A549 (cell line): ENCODE measurements at regions not wholly inside any gene's neighbourhood (a gene's known extent, or its start where the extent isn't known, plus 50 kb on each side); places are given as distances from the start of the nearest gene placed in this dataset.
A peak's percentile ranks its signal among the peaks of the same experiment; 100 is the strongest.

Experiments
- ATAC-seq, 2 experiments: fragments of 200-7000 bp in 1 of 2; fragments of >200 bp in 1 of 2; cut with Nextera tagmentation in 1 of 2; cut with Tn5 transposase in 1 of 2; 3 replicates each; pipeline versions ENCODE4 v1.8.0 to v1.9.1; 2018 to 2020; ENCODE audit warnings: mild to moderate bottlenecking in 1 of 2, moderate library complexity in 1 of 2
- CTCF ChIA-PET: fragments of 300-600 bp; sonication (Branson Sonifier 250); formaldehyde crosslinking; extraction: SDS; loops from one replicate; lab custom pipeline; 2021; ENCODE audit warnings: antibody characterized with exemption, inconsistent platforms; lab: Yijun Ruan, JAX
- POLR2A ChIA-PET: fragments of 350-600 bp; formaldehyde crosslinking; extraction: SDS; loops from one replicate; lab custom pipeline; 2021; ENCODE audit warnings: antibody characterized with exemption, inconsistent platforms; lab: Yijun Ruan, JAX
- DNase-seq, 2 experiments: peaks; one replicate each; pipeline versions ENCODE4 v3.0.0 to v3.0.0-alpha.2; 2011 to 2016; ENCODE audit warnings: low read depth in 1 of 2, low spot score in 1 of 2
- FAIRE-seq: peaks from 2 replicates; lab custom pipeline; 2011; peaks lifted over from hg19 to GRCh38; lab: Jason Lieb, UNC
- H3K27ac ChIP-seq, 2 experiments: fragments of >200 bp; sonication (Bioruptor Twin); formaldehyde crosslinking; 3 replicates each; pipeline ENCODE4 v1.5.1; 2016 to 2017
- H3K4me1 ChIP-seq: fragments of >200 bp; sonication (Bioruptor Twin); formaldehyde crosslinking; 3 replicates; pipeline ENCODE4 v1.6.1; 2016
- H3K4me2 ChIP-seq: fragments of >200 bp; sonication (Bioruptor Twin); formaldehyde crosslinking; 3 replicates; pipeline ENCODE4 v1.6.1; 2016
- H3K4me3 ChIP-seq: fragments of >200 bp; sonication (Bioruptor Twin); formaldehyde crosslinking; 3 replicates; pipeline ENCODE4 v1.5.1; 2016
- H3K9me3 ChIP-seq: fragments of >200 bp; sonication (Bioruptor Twin); formaldehyde crosslinking; 3 replicates; pipeline ENCODE4 v1.6.1; 2016
- CBX2 ChIP-seq: fragments of 200-600 bp; sonication (generic); IDR thresholded peaks from 2 replicates; pipeline ENCODE4 v1.6.1; 2016; ENCODE audit warnings: low read depth, mild to moderate bottlenecking, borderline replicate concordance
- CBX8 ChIP-seq: fragments of 200-600 bp; sonication (generic); IDR thresholded peaks from 2 replicates; pipeline ENCODE4 v1.6.1; 2016
- CHD2 ChIP-seq: fragments of 150-350 bp; IDR thresholded peaks from 2 replicates; pipeline ENCODE4 v1.6.1; 2014; ENCODE audit warnings: low read length; ENCODE audit not compliant: partially characterized antibody
- CTCF ChIP-seq: fragments of >200 bp; sonication (Bioruptor Twin); formaldehyde crosslinking; IDR thresholded peaks from 3 replicates; pipeline ENCODE4 v1.5.1; 2016
- EP300 ChIP-seq, 2 experiments: fragments of >200 bp; sonication (Bioruptor Twin); formaldehyde crosslinking; IDR thresholded peaks; 2 replicates in 1 of 2; 3 replicates in 1 of 2; pipeline ENCODE4 v1.6.1; 2016 to 2017
- ESRRA ChIP-seq: fragments of 150-350 bp; IDR thresholded peaks from 2 replicates; pipeline ENCODE4 v1.6.1; 2014; ENCODE audit warnings: mild to moderate bottlenecking, low read length, borderline replicate concordance
- FOSB ChIP-seq: fragments of 250-450 bp; sonication (Bioruptor Pico); IDR thresholded peaks from 2 replicates; pipeline ENCODE4 v1.5.0; 2020; ENCODE audit warnings: mild to moderate bottlenecking, moderate library complexity
- FOSL2 ChIP-seq, 2 experiments: fragments of 450-650 bp in 1 of 2; fragments of >200 bp in 1 of 2; sonication (Bioruptor Twin) in 1 of 2; formaldehyde crosslinking; IDR thresholded peaks; 2 replicates each; pipeline versions ENCODE4 v1.5.0 to v1.6.1; 2016 to 2020; ENCODE audit warnings: mild to moderate bottlenecking in 1 of 2, moderate library complexity in 1 of 2
- HDAC2 ChIP-seq: fragments of 200-600 bp; sonication (generic); IDR thresholded peaks from 2 replicates; pipeline ENCODE4 v1.6.1; 2016
- HEYL ChIP-seq: fragments of 250-450 bp; sonication (Bioruptor Pico); IDR thresholded peaks from 2 replicates; pipeline ENCODE4 v1.8.0; 2021; ENCODE audit warnings: mild to moderate bottlenecking, moderate library complexity
- HOXA7 ChIP-seq: fragments of 250-450 bp; sonication (Bioruptor Pico); IDR thresholded peaks from 2 replicates; pipeline ENCODE4 v1.5.0; 2020; ENCODE audit warnings: mild to moderate bottlenecking, moderate library complexity
- HOXB5 ChIP-seq: fragments of 250-450 bp; sonication (Bioruptor Pico); IDR thresholded peaks from 2 replicates; pipeline ENCODE4 v1.5.0; 2020; ENCODE audit warnings: mild to moderate bottlenecking, moderate library complexity
- JUN ChIP-seq, 2 experiments: fragments of >200 bp; sonication (Bioruptor Twin); formaldehyde crosslinking; IDR thresholded peaks; 2 replicates in 1 of 2; 3 replicates in 1 of 2; pipeline ENCODE4 v1.6.1; 2016 to 2017
- MAFK ChIP-seq: fragments of 450-650 bp; IDR thresholded peaks from 2 replicates; pipeline ENCODE4 v1.6.1; 2014; ENCODE audit not compliant: partially characterized antibody
- MAX ChIP-seq: IDR thresholded peaks from 2 replicates; pipeline ENCODE4 v1.6.1; 2012
- MYC ChIP-seq: IDR thresholded peaks from 2 replicates; pipeline ENCODE4 v1.6.1; 2012; ENCODE audit warnings: mild to moderate bottlenecking, inconsistent platforms, low read length, improper control_type of control experiment, borderline replicate concordance
- NFE2L2 ChIP-seq: fragments of 150-350 bp; conservative IDR thresholded peaks from 2 replicates; pipeline ENCODE4 v1.6.1; 2014; ENCODE audit warnings: low read length
- NPAS2 ChIP-seq: fragments of 250-450 bp; sonication (Bioruptor Pico); IDR thresholded peaks from 2 replicates; pipeline ENCODE4 v1.8.0; 2022; ENCODE audit warnings: mild to moderate bottlenecking, moderate library complexity, borderline replicate concordance
- RAD21 ChIP-seq, 2 experiments: fragments of >200 bp in 1 of 2; sonication (Bioruptor Twin) in 1 of 2; formaldehyde crosslinking in 1 of 2; IDR thresholded peaks in 1 of 2; conservative IDR thresholded peaks in 1 of 2; 2 replicates in 1 of 2; 3 replicates in 1 of 2; pipeline ENCODE4 v1.6.1; 2012 to 2018; ENCODE audit warnings: inconsistent platforms in 1 of 2
- RARB ChIP-seq: fragments of 250-450 bp; sonication (Bioruptor Pico); IDR thresholded peaks from 2 replicates; pipeline ENCODE4 v1.8.0; 2021; ENCODE audit warnings: mild to moderate bottlenecking, moderate library complexity
- RFX5 ChIP-seq: fragments of 450-650 bp; IDR thresholded peaks from 2 replicates; pipeline ENCODE4 v1.7.1; 2014; ENCODE audit warnings: antibody characterized with exemption, mild to moderate bottlenecking, moderate library complexity
- SMC3 ChIP-seq: fragments of >200 bp; sonication (Bioruptor Twin); formaldehyde crosslinking; IDR thresholded peaks from 3 replicates; pipeline ENCODE4 v1.6.1; 2018; ENCODE audit warnings: inconsistent platforms
- TFCP2L1 ChIP-seq: fragments of 250-450 bp; sonication (Bioruptor Pico); IDR thresholded peaks from 2 replicates; pipeline ENCODE4 v1.5.0; 2021; ENCODE audit warnings: mild to moderate bottlenecking
- WGBS: methylation state at CpG from one replicate; pipeline ENCODE4 v1.1.6; 2017; ENCODE audit errors: missing lambda C conversion rate; 5-methylcytosine and 5-hydroxymethylcytosine counted together
- TF ChIP-seq, protein P1 (sequence below): fragments of 250-450 bp; sonication (Bioruptor Pico); IDR thresholded peaks from 2 replicates; pipeline ENCODE4 v1.5.0; 2020; ENCODE audit warnings: low read depth, mild to moderate bottlenecking, moderate library complexity

DNA sequence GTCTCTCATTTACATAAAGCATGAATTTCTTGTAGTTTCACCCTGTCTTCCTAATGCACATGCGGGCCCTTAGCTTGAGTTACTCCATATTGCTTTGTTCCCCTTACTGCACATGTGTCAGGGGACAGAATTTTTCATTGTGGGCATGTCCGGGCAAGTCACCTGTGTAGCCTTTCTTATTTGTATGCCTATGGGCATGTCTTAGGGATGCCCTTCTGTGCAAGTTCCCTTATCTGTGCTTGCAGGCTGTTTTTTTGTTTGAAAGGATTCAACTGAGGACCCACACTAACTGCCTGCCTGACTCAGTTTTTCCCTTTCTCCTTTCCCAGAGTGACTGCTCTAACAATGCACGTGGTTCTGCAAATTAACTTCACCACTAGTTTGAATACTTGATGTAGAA is 161.7 kb downstream of the YTHDC2 start:
- peaks cover 8% of the 10 kb centered on the region; the same call in 2 of the 3 replicates for H3K9me3 ChIP-seq
- ChIA-PET POLR2A (no interaction called here), CTCF (interaction anchor here (0.6 kb wide), 1 partner anchor 1393 kb away, joined by 4 read pairs; no protein-coding TSS in a partner anchor)
- DNase-seq (no peak), FAIRE-seq (no peak), ATAC-seq (no peak)
- no peak overlapping the region for H3K27ac ChIP-seq
- H3K4me1 ChIP-seq = no peaks in the 10 kb centered on the region
- TF ChIP-seq CHD2 = no peak
- no peak for TF ChIP-seq NPAS2 (CRISPR knock-in tag)
- TF ChIP-seq MYC = no peak
- no peak for TF ChIP-seq HDAC2
- no peak for TF ChIP-seq NFE2L2
- no peak for TF ChIP-seq RFX5
- TF ChIP-seq, protein P1, sequence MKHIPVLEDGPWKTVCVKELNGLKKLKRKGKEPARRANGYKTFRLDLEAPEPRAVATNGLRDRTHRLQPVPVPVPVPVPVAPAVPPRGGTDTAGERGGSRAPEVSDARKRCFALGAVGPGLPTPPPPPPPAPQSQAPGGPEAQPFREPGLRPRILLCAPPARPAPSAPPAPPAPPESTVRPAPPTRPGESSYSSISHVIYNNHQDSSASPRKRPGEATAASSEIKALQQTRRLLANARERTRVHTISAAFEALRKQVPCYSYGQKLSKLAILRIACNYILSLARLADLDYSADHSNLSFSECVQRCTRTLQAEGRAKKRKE (CRISPR knock-in tag) = no peak
- TF ChIP-seq FOSL2 (IDR thresholded peaks at IDR 0.05) = no peak
- TF ChIP-seq FOSL2 (CRISPR knock-in tag; IDR thresholded peaks at IDR 0.05) = no peak
- TF ChIP-seq MAFK = no peak
- TF ChIP-seq TFCP2L1 (CRISPR knock-in tag) = no peak
- no peak for TF ChIP-seq CBX8
- 41% methylated on average over 3 of the region's 3 CpGs for WGBS
- H3K4me2 ChIP-seq = no peak overlapping the region
- H3K4me3 ChIP-seq = no peak overlapping the region

DNA sequence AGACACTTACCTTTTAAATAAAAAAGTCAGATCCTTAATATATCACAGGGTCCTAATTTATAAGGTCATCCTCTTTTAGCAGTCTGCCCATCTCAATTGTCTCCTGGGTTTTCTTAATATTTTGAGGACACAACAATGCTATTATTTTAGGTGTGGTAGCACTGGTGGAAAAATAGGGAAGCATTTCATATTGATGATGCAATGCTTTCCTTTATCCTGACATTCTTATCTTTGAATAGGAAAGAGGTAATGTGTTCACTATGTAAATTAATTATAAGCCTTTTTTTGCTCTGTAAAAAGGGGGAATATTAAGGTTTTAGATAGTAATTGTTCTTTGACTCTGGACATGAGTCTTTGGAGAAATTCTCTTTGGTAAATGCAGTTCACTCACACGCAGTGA is 164.7 kb downstream of the YTHDC2 start:
- 3% methylated on average over 1 of the region's 1 CpG for WGBS
- no peak overlapping the region for H3K27ac ChIP-seq
- no peaks in the 10 kb centered on the region for H3K4me1 ChIP-seq
- H3K4me3 ChIP-seq = no peak overlapping the region
- no peak overlapping the region for H3K4me2 ChIP-seq
- ATAC-seq (no peak), DNase-seq (no peak), FAIRE-seq (no peak)
- H3K9me3 ChIP-seq = peaks cover 8% of the 10 kb centered on the region; the same call in 2 of the 3 replicates
- TF ChIP-seq EP300 (IDR thresholded peaks at IDR 0.05) = no peak
- TF ChIP-seq ESRRA = no peak
- TF ChIP-seq CBX2 = no peak
- no peak for TF ChIP-seq RARB (CRISPR knock-in tag)
- no peak for TF ChIP-seq MYC
- TF ChIP-seq HDAC2 = no peak
- no peak for TF ChIP-seq HEYL (CRISPR knock-in tag)
- no peak for TF ChIP-seq FOSL2 (IDR thresholded peaks at IDR 0.05)
- no peak for TF ChIP-seq FOSL2 (CRISPR knock-in tag; IDR thresholded peaks at IDR 0.05)
- TF ChIP-seq MAFK = no peak
- TF ChIP-seq FOSB (CRISPR knock-in tag) = no peak
- no peak for TF ChIP-seq MAX
- no peak for TF ChIP-seq HOXB5
- TF ChIP-seq TFCP2L1 (CRISPR knock-in tag) = no peak
- TF ChIP-seq HOXA7 (CRISPR knock-in tag) = no peak
- ChIA-PET CTCF (interaction anchor here (1.0 to 6.1 kb wide), 3 partner anchors 10 to 771 kb away, joined by 4 to 49 read pairs (median 8); no protein-coding TSS in a partner anchor), POLR2A (no interaction called here)

DNA sequence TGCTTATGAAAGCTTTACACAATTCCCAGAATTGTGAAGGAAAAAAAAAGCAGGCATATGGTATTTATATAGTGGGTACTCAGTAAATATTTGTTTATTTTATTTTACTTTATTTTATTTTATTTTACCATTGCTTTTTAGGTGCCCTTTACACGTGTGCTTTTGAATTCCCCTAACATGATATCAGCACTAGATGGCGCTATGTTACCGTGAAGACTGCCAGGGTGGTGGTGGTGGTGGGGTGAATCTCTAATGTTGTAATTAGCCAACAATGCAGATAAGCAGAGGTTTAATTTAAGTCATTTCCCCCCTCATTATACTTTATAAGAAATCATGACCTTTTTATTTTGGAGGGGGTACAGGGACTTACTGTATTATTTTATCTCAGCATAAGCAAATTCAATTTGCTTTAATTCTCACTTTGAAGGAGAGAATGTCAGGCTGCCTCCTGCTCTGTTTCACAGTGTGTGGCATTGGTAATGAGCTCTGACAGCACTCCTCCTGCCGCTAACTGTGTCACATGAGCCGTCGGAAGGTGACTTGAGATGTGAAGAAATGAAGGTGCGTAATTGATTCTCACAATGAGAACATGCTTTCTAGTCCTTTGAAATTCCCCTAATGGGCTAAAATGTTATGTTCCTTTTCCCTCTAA is 165.6 kb downstream of the YTHDC2 start:
- CTCF ChIA-PET = interaction anchor here (0.7 to 6.1 kb wide), 14 partner anchors 9 to 1391 kb away, joined by 3 to 49 read pairs (median 4); no protein-coding TSS in a partner anchor
- ATAC-seq (peak; percentile 88), FAIRE-seq (no peak), DNase-seq (peak; percentile 41 to 43)
- Histone ChIP-seq H3K4me3 (no peak overlapping the region), H3K9me3 (peaks cover 7% of the 10 kb centered on the region; the same call in 2 of the 3 replicates), H3K27ac (no peak overlapping the region), H3K4me1 (no peaks in the 10 kb centered on the region), H3K4me2 (no peak overlapping the region)
- 28% methylated on average over 7 of the region's 7 CpGs for WGBS
- POLR2A ChIA-PET = no interaction called here
- TF ChIP-seq NPAS2 (CRISPR knock-in tag) (no peak), CTCF (peak; percentile 74), HEYL (CRISPR knock-in tag) (no peak), JUN (IDR thresholded peaks at IDR 0.05) (no peak), SMC3 (peak; percentile 65), RAD21 (conservative IDR thresholded peaks at IDR 0.05 in 1 of 2, IDR thresholded peaks at IDR 0.05 in 1 of 2) (peak; percentile 79 to 85)
